Panc1 (cell line): ENCODE measurements at regions not wholly inside any gene's neighbourhood (a gene's known extent, or its start where the extent isn't known, plus 50 kb on each side); places are given as distances from the start of the nearest gene placed in this dataset.

Source experiments
- ATAC-seq: fragments of 200-7000 bp; cut with Tn5 transposase; 2 replicates; pipeline ENCODE4 v1.9.1; 2020; ENCODE audit warnings: mild to moderate bottlenecking, moderate library complexity
- BruUV-seq: library from RNA; stranded (reverse); fragments of 400-500 nt; replicated peaks from 2 replicates; lab custom pipeline; 2021; lab: Mats Ljungman, UMichigan
- CTCF ChIA-PET: fragments of 300-600 bp; sonication (Branson Sonifier 250); formaldehyde crosslinking; loops from one replicate; lab custom pipeline; 2022; ENCODE audit warnings: antibody characterized with exemption; lab: Charles Lee
- POLR2A ChIA-PET: fragments of 300-600 bp; sonication (Branson Sonifier 250); formaldehyde crosslinking; loops from one replicate; lab custom pipeline; 2022; ENCODE audit warnings: antibody characterized with exemption; lab: Charles Lee
- DNase-seq: peaks from one replicate; pipeline ENCODE4 v3.0.0-alpha.2; 2010; ENCODE audit warnings: low read depth, low spot score
- H3K27ac ChIP-seq: 2 replicates; pipeline ENCODE4 v1.5.1; 2011; ENCODE audit warnings: mild to moderate bottlenecking, low read length, inconsistent platforms
- H3K27me3 ChIP-seq: fragments of 200-500 bp; sonication (Bioruptor generic); 2 replicates; pipeline ENCODE4 v1.6.0; 2014; ENCODE audit warnings: low read length, inconsistent platforms; ENCODE audit not compliant: control insufficient read depth, insufficient read depth
- H3K36me3 ChIP-seq: fragments of 200-500 bp; sonication (Bioruptor generic); 2 replicates; pipeline ENCODE4 v1.5.1; 2014; ENCODE audit warnings: inconsistent platforms, mild to moderate bottlenecking, low read length, moderate library complexity; ENCODE audit not compliant: control insufficient read depth, insufficient read depth
- H3K4me1 ChIP-seq: 2 replicates; pipeline ENCODE4 v1.5.1; 2011; ENCODE audit warnings: inconsistent platforms, mild to moderate bottlenecking, low read length, moderate library complexity; ENCODE audit not compliant: control insufficient read depth, insufficient read depth
- H3K4me3 ChIP-seq, 2 experiments: 2 replicates each; pipeline ENCODE4 v1.5.1; 2011 to 2012; ENCODE audit warnings: low read depth in 2 of 2, low read length in 2 of 2, mild to moderate bottlenecking in 2 of 2, inconsistent platforms in 1 of 2, moderate library complexity in 1 of 2
- H3K9me3 ChIP-seq: fragments of 200-500 bp; sonication (Bioruptor generic); 2 replicates; pipeline ENCODE4 v1.5.1; 2014; ENCODE audit warnings: low read depth, mild to moderate bottlenecking, inconsistent platforms, low read length, moderate library complexity; ENCODE audit not compliant: control insufficient read depth, insufficient read depth
- POLR2AphosphoS5 ChIP-seq: IDR thresholded peaks from 2 replicates; pipeline ENCODE4 v1.6.1; 2012; ENCODE audit warnings: mild to moderate bottlenecking, low read depth, low read length, moderate library complexity
- SIN3A ChIP-seq: IDR thresholded peaks from 2 replicates; pipeline ENCODE4 v1.6.1; 2012; ENCODE audit warnings: low read depth, mild to moderate bottlenecking, low read length, moderate library complexity, borderline replicate concordance; ENCODE audit not compliant: insufficient read depth
- TCF7L2 ChIP-seq: IDR thresholded peaks from 2 replicates; pipeline ENCODE4 v1.6.1; 2011; ENCODE audit warnings: mild to moderate bottlenecking, low read depth, low read length, inconsistent platforms
- in situ Hi-C: cut with HindIII; loops from 2 replicates; pipeline ENCODE4 v1.10.0; 2016; ENCODE audit warnings: low sequenced_read_pairs, low pct_unique_long_range_greater_than_20kb
- intact Hi-C: fragments of 100-400 bp; cut with micrococcal nuclease; formaldehyde crosslinking; loops from one replicate; pipeline ENCODE4 v1.10.0; 2022; ENCODE audit not compliant: unreplicated experiment
- TF ChIP-seq, protein P1 (sequence below), 2 experiments: IDR thresholded peaks; 2 replicates each; pipeline ENCODE4 v1.6.1; 2011 to 2012; ENCODE audit warnings: low read depth in 2 of 2, control low read depth in 1 of 2, low read length in 1 of 2, mild to moderate bottlenecking in 1 of 2, moderate library complexity in 1 of 2; ENCODE audit not compliant: insufficient read depth in 1 of 2
- TF ChIP-seq, protein P2 (sequence below): fragments of 450-650 bp; IDR thresholded peaks from 2 replicates; pipeline ENCODE4 v1.5.1; 2017; ENCODE audit warnings: mild to moderate bottlenecking

DNA sequence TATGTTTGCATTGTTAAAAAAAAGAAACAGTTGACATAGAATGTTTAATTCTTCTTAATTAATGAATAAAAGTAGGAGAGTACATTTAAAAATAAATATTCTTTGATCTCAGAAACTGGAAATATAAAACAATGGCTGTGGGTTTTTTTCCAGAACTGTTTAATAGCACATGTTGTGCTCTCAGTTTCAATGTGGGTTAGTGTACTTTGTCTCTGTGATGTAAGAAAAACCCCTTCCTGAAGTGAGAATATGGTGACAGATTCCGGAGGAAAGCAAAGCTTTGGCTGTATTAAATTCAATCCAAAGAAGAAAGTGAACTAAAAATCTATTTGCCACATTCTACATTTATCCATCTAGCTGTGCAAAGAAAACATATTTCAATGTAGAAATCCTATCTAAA lies 261.9 kb upstream of the ADGRL3 start:
- no peak for TF ChIP-seq TCF7L2
- no peak for TF ChIP-seq SIN3A
- TF ChIP-seq, protein P1, sequence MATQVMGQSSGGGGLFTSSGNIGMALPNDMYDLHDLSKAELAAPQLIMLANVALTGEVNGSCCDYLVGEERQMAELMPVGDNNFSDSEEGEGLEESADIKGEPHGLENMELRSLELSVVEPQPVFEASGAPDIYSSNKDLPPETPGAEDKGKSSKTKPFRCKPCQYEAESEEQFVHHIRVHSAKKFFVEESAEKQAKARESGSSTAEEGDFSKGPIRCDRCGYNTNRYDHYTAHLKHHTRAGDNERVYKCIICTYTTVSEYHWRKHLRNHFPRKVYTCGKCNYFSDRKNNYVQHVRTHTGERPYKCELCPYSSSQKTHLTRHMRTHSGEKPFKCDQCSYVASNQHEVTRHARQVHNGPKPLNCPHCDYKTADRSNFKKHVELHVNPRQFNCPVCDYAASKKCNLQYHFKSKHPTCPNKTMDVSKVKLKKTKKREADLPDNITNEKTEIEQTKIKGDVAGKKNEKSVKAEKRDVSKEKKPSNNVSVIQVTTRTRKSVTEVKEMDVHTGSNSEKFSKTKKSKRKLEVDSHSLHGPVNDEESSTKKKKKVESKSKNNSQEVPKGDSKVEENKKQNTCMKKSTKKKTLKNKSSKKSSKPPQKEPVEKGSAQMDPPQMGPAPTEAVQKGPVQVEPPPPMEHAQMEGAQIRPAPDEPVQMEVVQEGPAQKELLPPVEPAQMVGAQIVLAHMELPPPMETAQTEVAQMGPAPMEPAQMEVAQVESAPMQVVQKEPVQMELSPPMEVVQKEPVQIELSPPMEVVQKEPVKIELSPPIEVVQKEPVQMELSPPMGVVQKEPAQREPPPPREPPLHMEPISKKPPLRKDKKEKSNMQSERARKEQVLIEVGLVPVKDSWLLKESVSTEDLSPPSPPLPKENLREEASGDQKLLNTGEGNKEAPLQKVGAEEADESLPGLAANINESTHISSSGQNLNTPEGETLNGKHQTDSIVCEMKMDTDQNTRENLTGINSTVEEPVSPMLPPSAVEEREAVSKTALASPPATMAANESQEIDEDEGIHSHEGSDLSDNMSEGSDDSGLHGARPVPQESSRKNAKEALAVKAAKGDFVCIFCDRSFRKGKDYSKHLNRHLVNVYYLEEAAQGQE (IDR thresholded peaks at IDR 0.05; ENCODE audit: insufficient read depth in 1 of 2, low read depth in 2 of 2, low read length in 1 of 2), result no peak
- TF ChIP-seq, protein P2, sequence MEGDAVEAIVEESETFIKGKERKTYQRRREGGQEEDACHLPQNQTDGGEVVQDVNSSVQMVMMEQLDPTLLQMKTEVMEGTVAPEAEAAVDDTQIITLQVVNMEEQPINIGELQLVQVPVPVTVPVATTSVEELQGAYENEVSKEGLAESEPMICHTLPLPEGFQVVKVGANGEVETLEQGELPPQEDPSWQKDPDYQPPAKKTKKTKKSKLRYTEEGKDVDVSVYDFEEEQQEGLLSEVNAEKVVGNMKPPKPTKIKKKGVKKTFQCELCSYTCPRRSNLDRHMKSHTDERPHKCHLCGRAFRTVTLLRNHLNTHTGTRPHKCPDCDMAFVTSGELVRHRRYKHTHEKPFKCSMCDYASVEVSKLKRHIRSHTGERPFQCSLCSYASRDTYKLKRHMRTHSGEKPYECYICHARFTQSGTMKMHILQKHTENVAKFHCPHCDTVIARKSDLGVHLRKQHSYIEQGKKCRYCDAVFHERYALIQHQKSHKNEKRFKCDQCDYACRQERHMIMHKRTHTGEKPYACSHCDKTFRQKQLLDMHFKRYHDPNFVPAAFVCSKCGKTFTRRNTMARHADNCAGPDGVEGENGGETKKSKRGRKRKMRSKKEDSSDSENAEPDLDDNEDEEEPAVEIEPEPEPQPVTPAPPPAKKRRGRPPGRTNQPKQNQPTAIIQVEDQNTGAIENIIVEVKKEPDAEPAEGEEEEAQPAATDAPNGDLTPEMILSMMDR, result no peak
- TF ChIP-seq POLR2AphosphoS5, result no peak
- Histone ChIP-seq H3K9me3 (no peaks in the 10 kb centered on the region), H3K4me3 (no peak overlapping the region), H3K27me3 (no peaks in the 10 kb centered on the region), H3K36me3 (no peaks in the 10 kb centered on the region), H3K4me1 (no peaks in the 10 kb centered on the region), H3K27ac (no peak overlapping the region)
- DNase-seq (no peak), ATAC-seq (no peak)
- CTCF ChIA-PET, result no interaction called here
- in situ Hi-C loops, result no loop called here
- intact Hi-C loops, result no loop called here
- BruUV-seq, result no TSS peak
- POLR2A ChIA-PET, result no interaction called here

DNA sequence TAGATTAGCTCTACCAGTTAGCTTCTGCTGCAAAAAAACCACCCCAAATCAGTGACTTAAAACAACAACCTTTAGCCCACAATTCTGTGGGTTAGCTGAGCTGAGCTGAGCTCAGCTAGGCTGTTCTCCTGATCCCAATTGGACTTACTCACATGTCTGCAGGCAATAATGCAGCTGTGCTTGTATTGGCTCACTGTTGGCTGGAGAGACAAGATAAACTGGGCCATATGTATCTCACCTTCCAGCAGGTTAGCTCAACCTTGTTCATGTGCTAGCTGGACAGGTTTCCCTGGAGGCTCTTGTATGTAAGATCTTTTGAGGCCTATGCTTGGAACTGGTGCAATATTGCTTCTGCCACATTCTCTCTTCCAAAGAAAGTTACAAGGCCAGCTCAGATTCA lies 261.5 kb upstream of the ADGRL3 start:
- TF ChIP-seq TCF7L2 (no peak), SIN3A (no peak), POLR2AphosphoS5 (no peak)
- TF ChIP-seq, protein P1 (IDR thresholded peaks at IDR 0.05; ENCODE audit: insufficient read depth in 1 of 2, low read depth in 2 of 2, low read length in 1 of 2), result no peak
- TF ChIP-seq, protein P2, result no peak
- no TSS peak for BruUV-seq
- DNase-seq (no peak), ATAC-seq (no peak)
- in situ Hi-C loops, result no loop called here
- intact Hi-C loops, result no loop called here
- ChIA-PET POLR2A (no interaction called here), CTCF (no interaction called here)
- H3K27me3 ChIP-seq, result no peaks in the 10 kb centered on the region
- H3K9me3 ChIP-seq, result no peaks in the 10 kb centered on the region
- no peaks in the 10 kb centered on the region for H3K36me3 ChIP-seq
- no peak overlapping the region for H3K4me3 ChIP-seq
- no peak overlapping the region for H3K27ac ChIP-seq
- H3K4me1 ChIP-seq, result no peaks in the 10 kb centered on the region
